NCI-H1436 treated with DMSO at 0.1 percent for 48 hours (cell line): ENCODE measurements at regions not wholly inside any gene's neighbourhood (a gene's known extent, or its start where the extent isn't known, plus 50 kb on each side); places are given as distances from the start of the nearest gene placed in this dataset.

ENCODE experiments used
- DNase-seq: peaks from one replicate; lab custom pipeline; 2025; lab: John Stamatoyannopoulos, UW

DNA sequence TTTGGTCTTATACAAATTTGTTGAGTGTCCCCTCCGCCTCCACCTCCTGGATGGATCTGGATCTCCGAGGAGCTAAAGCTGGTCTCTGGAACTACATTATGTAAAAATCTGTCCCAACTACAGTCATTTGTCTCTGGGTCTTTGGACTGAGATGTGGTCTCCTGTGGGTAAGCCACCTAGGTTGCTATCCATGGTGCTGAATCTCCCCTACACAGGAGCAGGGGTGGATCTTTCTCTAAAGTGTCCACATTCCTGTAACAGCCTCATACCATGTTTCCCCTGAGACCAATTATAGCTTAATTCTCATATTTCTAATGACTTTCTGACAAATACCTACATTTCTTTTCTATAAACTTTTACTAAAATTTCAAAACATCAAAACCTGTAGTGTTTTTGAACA is 625.8 kb downstream of the TAFA4 start:
- no peak for DNase-seq

DNA sequence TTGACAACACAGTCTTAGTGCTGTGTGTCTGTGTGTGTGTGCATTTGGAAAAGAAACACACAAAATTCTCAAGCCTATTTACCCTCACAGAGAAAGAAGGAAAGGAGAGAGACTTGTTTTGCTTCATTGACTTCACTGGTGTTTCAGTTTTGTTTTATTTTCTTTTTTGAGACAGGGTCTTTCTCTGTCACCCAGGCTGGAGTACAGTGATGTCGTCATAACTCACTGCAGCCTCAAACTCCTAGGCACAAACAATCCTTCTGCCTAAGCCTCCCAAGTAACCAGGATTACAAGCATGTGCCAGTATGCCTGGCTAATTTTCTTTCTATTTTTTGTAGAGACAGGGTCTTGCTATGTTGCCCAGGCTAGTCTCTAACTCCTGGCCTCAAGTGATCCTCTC is 636.9 kb downstream of the TAFA4 start:
- DNase-seq = no peak

DNA sequence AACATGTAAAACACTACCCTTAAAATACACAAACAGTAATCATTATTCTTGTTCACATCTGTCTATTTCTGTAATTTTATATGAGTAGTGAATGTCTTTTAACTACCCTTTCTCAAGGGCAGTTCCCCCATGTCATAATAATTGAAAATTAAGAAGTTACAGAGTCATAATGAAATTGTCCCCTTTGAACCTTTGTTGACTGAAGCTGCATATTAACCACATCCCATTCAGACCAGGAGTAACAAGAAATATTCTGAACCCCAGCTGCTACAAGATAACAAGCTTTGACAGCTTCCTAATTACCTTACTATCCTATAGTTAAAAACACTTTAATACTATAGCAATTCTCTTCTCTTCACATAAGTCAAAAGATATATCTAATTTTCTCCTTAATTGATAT is 635.9 kb upstream of the SUCLG2 start:
- no peak for DNase-seq

DNA sequence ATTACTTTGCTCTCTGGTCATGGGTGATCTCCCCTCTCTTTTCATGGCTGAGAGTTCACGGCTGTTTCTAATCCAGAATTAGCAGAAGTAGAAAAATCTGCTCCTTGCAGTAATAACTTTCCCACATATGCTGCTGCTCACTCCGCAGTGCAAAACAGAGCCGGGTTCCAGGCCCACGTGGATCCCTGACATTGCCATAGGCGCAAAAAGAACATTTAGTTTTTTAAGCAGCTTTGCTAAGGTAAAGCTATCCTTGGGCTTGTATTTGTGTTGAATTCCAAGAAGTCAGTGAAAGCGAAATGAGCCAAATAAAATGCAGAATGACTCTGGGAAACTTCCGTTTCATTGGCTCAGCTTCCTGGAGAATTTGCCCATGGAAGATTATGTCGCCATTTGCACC is 633.7 kb upstream of the SUCLG2 start:
- DNase-seq = no peak

DNA sequence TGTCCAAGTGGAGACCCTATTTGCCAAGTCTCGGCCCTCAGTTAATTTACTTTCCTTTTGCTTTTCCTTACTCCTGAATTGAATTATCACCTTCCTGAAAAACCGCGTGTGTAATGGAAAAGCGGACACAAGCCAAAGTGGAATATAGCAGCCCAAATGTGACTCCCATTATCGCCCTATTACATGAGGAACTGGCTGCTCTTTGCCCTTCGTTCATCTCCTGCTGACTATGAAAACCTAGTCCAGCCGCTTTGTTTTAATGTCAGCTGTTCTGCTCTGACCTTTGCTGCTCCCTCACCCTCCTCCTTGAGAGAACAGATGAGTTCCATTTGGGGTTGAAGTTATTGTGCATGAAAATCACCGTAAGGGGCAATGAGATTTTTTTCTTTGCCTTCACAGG is 632.7 kb upstream of the SUCLG2 start:
- no peak for DNase-seq

DNA sequence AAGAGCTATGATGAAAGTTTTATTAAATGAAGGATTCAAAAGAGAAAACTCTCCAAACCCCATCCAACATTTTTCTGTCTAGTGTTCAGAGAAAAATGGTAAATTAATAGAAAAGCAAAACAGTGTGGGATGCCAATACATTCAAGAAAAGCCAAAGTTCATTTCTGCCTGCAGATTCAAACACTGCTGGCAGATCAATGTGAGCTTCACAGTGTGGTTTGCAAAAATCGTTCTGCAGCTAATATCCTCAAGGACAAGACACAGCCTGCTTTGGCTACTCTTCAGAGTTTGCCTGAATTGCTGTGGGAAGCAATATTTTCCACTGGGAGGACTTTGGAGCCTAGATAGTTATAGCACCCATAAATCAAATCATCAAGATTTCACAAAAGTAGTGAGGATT is 619.9 kb upstream of the SUCLG2 start:
- DNase-seq = no peak

DNA sequence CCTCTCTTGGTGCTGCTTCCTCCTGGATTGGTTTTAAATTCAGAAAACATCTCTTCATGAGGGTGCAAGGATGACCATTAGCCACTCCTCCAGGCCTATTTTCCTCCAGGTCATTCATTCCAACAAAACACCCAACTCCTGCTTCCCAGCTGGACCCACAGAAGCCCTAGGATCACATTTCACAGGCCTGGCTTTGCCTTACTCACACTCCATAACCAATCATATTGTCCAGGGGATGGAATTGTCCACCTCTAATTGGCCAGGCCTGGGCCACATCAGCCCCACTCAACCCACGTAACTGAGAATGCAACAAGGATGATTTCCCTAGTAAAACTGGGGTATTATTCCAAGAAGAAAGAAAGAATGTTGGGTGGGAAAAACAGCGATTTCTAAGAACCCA is 616.7 kb upstream of the SUCLG2 start:
- no peak for DNase-seq

DNA sequence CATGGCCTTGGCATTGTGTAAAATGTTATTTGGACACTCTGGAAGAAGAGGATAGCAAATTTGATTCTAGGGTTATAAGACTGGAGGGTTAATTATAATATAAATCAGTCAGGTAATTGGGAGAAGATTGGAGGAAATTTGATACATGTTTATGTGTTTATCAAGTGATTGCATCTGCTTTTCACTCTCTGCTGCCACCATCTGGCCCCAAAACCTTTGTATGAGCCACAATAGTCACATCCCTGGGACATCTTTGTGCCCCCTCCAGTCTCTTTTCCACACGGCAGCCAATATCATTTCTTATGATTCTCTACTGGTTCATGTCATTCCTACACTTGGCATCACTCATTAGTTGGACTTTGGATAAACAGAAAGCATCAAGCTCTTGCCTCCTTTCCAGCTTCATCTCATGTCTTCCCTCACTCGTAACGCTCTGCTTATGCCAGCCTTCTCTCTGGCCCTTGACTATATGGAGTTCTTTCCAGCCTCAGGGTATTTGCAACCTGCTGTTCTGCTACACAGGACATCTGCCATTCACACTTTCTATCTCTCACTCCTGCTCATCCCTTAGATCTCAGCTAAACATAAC is 602.3 kb upstream of the SUCLG2 start:
- no peak for DNase-seq

DNA sequence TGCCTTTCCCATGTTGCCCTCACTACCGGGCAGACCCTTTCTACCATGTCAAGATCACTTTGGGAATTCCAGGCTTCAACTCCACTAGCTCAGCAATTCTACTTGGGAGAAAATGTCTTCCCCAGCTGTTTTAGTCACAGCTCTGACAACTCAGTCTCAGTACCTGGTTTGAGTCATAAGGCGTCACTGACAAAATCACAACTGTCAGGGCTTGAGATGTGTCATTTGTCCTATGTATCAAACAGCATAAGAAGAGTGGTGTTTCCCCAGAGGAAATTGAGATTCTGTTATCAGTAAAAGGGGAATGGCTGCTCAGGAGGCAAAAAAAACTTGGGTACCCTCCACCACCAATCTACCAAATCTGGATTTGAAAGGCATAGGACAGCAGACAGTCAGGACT is 594.9 kb upstream of the SUCLG2 start:
- no peak for DNase-seq

DNA sequence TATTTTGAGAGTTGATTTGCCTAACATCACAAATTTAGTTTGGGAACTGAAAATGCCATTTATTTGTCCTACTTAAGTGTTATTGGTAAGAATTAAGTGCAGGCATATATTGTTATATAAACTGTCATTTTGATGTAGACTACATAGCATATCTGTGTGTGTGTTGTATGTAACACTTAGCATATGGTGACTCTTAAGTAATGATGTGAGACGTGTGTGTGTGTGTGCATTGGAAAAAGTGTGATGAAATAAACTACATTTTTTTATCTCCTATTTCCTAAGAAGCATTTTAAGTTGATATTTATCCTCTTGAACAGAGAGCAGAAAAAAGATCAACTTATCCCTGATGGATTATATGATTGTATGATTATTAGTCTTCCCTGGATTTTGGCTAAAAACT is 588.2 kb upstream of the SUCLG2 start:
- no peak for DNase-seq

DNA sequence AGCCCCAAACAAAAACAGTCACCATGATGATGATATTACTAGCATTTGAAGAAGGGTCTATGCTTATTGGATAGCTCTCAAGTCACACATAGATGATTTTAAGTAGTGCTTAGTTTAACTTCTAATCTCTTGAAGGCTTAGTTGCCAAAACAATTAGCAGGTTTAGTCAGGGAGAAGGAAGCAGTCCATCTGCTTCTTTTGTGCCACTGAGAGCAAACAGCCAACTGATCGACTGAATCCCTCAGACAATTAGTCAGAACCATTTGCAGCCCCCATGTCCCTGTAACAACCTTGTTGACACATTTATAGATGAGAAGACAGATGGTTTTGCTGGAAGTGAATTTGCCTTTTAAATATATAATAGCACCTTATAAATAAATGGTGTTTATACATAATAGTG is 585.1 kb upstream of the SUCLG2 start:
- DNase-seq = peak; percentile 58

DNA sequence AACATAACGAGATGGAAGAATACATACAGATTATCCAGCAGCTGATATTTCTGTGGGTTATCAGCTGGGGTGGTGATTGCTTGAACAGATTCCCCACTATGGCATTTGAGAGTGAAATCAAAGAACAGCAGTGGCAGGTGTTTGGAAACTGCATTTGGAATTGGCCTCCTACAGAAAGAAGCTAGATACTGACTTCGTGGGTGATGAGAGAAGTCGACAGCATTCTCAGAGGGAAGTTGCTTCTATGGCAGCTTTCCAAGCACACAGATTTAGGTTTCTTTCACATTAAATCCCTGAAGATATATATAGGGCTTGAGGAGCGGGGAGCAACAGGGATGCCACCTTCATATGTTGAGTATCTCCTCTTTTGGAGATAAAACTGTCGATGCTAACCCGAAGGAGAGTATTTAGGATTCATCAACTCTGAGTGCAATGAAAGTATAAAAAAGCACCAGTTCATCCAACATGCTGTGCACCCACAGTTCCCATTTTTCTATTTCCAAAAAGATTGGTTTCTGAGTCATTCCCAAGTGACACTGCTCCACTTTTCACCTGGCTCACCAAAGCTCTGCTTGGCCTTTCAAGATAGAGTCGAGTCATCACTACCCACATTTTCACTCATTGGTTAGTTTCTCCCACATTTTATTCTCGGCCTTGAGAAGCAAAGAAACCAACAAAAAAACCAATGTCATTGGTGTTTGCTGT is 579.8 kb upstream of the SUCLG2 start:
- DNase-seq = no peak

DNA sequence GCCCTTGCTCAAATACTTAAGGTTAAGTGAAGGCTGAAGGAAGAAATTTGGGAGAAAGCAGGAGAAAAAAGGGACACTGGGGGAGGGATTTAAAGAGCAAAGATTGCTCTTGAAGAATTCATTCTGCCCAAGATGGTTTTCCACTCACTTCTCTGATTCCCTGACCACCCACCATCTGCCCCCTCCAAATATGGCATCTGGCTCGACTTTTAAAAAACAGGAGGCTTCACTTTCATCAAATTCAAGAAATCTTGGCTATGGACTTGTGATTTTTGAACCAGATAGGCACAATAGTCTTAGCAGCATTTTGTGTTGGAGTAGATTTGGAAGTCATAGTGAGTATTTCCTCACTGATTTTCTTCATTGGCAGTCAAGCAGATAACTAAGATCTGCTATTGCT is 574.4 kb upstream of the SUCLG2 start:
- no peak for DNase-seq

DNA sequence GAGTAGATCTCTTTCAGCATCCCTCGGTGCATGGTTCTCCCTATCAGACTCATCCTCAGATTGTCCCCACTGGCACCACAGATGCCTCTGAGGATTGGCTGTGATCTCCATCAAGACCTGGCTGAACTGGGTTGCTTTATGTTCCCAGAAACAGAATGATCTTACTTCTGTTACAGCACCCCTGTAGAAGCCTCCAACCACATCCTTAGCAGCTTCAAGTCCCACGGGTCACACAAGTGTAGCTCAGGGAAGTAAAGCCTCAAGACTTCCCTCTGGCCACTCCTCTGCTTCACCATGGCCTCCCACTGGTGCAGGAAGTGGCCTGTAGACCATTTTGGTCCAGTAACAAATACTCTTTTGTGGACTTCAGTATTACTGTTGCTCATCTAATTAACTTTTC is 566.4 kb upstream of the SUCLG2 start:
- DNase-seq = no peak

DNA sequence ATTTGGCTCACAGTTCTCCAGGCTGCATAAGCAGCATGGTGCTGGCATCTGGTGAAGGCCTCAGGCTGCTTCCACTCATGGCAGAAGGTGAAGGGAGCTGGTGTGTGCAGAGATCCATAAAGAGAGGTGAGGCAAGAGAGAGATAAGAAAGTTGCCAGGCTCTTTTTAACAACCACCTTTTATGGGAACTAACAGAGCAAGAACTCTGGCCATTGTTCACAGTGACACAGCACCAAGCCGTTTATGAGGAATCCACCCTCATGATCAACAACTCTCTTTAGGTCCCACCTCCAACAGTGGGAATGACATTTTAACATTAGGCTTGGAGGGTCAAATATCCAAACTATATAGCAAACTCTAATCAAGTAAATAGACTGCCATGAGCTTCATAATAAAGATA is 557.2 kb upstream of the SUCLG2 start:
- no peak for DNase-seq

DNA sequence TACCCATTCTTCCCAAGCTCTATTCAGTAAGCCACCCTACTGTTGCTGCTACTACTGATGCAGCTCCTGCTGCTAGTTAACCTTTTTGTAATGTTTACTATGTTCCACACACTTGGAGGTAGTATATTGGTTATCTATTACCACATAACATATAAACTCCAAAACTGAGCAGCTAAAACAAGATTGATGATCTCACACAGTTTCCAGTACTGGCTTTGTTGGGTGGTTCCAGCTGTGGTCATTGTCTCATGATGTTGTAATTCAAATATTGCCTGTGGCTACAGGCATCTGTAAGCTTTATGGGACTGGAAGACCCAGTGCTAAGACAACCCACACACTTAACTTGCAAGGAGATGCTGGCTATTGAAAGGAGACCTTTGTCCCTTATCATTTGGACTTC is 556.2 kb upstream of the SUCLG2 start:
- no peak for DNase-seq

DNA sequence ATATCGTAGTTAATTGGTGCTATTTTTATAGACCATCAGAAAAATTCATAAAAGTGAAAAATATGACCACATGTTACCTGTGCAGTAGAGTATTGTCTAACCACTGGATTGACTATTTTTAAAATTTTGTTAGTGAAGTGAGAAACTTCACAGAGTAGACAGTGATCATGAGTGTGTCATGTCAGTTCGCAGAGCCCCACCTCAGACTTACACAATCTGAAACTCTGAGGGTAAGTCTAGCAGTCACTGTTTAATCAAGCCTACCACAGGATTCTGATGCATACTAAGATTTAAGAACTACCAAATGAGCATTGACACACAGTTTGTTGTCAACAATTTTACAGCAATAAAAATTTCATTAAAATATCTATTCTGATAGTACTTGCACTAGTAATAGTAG is 552.9 kb upstream of the SUCLG2 start:
- DNase-seq = no peak

DNA sequence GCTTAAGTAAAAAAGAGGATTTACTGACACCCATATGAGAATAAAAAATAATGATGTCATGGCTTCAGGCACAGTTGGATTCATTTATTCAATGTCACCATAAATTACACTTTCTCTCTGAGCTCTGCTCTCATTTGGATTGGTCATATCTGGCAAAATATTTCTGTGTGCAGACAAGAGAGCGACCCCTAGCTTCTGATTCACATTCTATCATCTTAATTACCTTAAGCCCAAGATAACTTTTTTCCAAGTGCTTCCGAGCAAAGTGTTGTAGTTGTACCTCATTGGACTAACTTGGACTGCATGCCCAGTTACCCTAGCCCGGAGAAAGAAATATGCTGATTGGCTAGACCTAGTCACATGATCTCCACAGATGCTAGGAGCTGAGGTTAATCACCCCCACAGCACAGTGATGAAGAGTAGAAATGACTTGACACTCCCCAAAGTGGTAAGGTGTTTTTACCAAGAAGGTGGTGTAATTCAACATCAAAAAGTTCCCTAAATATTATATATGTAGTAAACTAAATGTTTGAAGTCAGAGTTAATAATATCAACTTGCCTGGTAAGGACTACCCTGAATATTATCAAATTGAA is 552.2 kb upstream of the SUCLG2 start:
- no peak for DNase-seq

DNA sequence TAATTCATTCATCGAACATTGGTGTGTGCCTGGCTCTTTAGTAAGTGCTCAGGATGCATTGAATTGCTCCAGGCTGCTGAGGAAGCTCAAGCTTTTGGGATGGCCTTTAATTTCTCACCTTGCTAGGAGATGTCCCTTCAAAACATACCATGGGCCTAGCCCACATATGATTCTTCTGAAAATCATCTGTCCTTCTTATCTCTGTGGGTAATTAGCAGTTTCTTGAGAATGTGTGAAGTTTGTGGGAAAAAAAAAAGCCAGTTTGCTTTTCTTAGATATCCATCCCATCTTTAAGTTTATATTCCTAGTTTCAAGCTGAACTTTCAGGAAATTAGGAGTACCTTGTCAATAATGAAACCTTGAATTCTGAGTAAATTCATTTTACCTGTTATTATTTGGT is 532.3 kb upstream of the SUCLG2 start:
- no peak for DNase-seq

DNA sequence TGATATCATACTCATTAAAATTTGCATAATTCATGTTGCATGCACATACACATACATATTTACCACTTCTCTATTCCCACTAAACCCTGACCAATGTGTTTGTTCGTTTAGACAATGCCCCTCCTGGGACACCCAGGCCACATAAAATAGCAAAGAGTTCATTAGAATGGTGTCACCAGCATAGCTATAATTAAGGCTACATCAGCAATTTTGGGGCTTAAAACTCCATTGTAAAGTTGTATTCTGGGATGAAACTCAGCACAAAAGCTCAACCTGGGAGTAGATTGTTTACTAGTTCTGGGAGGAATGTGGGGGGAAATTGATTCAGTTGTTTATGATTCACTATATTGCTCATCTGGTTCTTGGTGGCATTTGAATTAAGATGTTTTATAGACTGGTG is 522.2 kb upstream of the SUCLG2 start:
- no peak for DNase-seq

DNA sequence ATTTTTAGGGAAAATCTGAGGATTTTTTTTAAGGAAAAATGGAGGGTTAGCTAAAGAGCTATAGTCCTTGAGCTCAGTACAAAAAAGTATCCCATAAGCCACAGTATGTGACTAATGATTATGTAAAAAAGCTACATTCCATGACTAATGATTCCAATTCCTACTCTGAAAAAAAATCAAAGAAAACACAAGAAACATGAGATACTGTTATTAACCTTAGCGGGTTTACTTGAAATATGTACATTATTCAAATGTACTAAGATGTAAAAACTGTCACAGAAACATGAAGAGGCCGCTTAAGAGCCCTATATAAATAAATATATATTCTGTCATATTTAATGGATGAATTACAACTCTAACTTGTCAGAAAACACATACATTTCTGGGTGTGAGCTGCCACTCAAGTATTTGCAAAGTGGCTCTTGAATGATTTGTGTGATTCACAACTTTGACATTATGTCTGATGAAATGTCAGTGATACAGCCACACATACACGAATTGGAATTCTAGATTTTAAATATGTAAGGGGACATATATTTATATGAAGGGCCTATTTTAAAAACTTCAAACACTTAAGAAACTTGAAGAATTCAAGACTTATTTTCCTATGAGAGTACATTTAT is 518.7 kb upstream of the SUCLG2 start:
- DNase-seq = no peak

DNA sequence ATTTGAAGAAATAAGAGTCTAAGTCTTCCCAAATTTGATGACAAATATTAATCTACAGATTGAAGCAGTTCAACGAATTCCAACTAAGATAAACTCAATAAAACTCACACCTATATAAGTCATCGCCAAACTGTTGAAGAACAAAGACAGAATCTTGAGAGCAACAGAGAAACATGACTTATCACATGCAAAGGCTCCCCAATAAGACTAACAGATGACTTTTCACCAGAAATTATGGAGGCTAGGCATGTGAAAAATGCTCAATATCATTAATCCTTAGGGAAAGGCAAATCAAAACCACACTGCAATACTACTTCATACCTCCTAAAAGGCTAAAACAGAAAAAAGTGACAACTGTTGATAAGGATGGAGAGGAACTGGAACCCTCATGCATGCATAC is 517.6 kb upstream of the SUCLG2 start:
- no peak for DNase-seq

DNA sequence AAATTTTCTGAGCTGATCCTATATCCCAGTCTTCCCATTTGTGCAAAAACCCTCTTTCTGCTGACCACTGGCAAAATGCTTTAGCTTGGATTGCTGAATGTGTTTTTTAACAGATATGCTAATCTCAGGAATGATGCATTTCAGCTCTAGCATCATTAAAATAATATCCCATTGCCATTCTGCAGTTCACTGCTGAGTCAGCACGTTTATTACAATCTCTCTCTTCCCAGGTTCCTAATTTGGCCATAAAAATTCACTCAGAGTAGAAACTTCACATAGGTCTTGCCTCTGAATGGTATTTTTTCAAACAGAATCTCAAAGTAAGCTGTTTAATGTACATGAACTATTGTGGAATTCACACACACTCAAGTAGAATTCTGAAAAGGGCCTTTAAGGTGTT is 509.6 kb upstream of the SUCLG2 start:
- DNase-seq = no peak

DNA sequence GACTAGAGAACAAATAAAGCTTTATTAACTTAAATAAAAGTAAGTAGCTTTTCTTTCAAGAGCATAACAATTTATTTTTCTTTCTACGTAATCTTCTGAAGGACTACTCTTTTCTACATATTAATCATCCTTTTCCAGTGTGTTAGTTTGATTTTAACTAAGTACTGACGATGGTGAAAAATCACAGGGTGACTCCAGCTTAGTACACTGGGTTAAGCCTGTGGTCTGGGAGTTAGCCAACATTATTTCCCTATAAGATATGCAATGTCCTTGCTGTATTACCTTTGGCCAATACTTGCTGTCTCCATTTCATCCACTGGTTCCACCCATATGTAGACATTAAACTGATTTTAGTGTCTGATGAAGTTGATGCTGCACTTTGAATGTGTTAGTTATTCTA is 508.6 kb upstream of the SUCLG2 start:
- no peak for DNase-seq
